Esophagus muscularis mucosa (tissue), 3 donors: ENCODE measurements at regions not wholly inside any gene's neighbourhood (a gene's known extent, or its start where the extent isn't known, plus 50 kb on each side); places are given as distances from the start of the nearest gene placed in this dataset.

ENCODE experiments used
- POLR2A ChIP-seq: fragments of 450-650 bp; IDR thresholded peaks from one replicate; pipeline ENCODE4 v1.6.1; 2017; ENCODE audit warnings: antibody characterized with exemption, moderate library complexity, mild to moderate bottlenecking, low read depth
- TF ChIP-seq, protein P1 (sequence below), 3 experiments: fragments of 200-600 bp in 2 of 3; fragments of 450-650 bp in 1 of 3; sonication (generic) in 2 of 3; IDR thresholded peaks; one replicate each; pipeline ENCODE4 v1.5.1; 2017 to 2019; ENCODE audit warnings: antibody characterized with exemption in 3 of 3, mild to moderate bottlenecking in 2 of 3, moderate library complexity in 1 of 3

DNA sequence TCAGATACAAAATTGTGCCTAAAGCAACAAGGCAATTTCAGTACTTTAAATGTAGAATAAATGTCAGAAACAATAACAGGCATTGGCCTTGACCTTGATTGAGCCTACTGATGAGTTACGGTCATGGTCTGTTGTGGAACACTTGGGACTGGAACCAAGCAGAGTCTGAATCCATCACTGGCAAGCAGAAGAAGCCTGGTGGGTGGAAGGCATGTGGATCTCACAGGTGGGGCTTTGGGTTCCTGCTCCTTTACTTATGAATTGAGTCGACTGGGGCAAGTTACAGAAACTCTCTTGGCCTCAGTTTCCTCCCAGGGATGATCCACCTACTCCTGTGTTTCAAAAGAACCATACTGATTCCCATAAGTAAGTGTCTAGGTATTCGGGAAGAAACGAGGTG is 102.3 kb downstream of the KCNF1 start:
- TF ChIP-seq POLR2A: no peak
- TF ChIP-seq, protein P1, sequence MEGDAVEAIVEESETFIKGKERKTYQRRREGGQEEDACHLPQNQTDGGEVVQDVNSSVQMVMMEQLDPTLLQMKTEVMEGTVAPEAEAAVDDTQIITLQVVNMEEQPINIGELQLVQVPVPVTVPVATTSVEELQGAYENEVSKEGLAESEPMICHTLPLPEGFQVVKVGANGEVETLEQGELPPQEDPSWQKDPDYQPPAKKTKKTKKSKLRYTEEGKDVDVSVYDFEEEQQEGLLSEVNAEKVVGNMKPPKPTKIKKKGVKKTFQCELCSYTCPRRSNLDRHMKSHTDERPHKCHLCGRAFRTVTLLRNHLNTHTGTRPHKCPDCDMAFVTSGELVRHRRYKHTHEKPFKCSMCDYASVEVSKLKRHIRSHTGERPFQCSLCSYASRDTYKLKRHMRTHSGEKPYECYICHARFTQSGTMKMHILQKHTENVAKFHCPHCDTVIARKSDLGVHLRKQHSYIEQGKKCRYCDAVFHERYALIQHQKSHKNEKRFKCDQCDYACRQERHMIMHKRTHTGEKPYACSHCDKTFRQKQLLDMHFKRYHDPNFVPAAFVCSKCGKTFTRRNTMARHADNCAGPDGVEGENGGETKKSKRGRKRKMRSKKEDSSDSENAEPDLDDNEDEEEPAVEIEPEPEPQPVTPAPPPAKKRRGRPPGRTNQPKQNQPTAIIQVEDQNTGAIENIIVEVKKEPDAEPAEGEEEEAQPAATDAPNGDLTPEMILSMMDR (IDR thresholded peaks at IDR 0.05): no peak
